ENCODE measurements at regions not wholly inside any gene's neighbourhood (a gene's known extent, or its start where the extent isn't known, plus 50 kb on each side); places are given as distances from the start of the nearest gene placed in this dataset.

GRCh38 chr6:2526766-2527165, 224.0 kb downstream of the MYLK4 start:
- Histone ChIP-seq H3K9me3 (ENCODE audit: control insufficient read depth, insufficient read depth, low read depth, low read length) (no peaks in the 10 kb centered on the region), H3K36me3 (ENCODE audit: control insufficient read depth, insufficient read depth, low read length) (no peaks in the 10 kb centered on the region), H3K4me3 (ENCODE audit: low read depth in 2 of 2, low read length in 2 of 2) (no peak overlapping the region), H3K27me3 (ENCODE audit: control insufficient read depth, insufficient read depth, low read length) (no peaks in the 10 kb centered on the region), H3K27ac (ENCODE audit: low read length) (no peak overlapping the region), H3K4me1 (ENCODE audit: control insufficient read depth, insufficient read depth, low read length) (no peaks in the 10 kb centered on the region)
- intact Hi-C loops (cut with micrococcal nuclease; ENCODE audit: unreplicated experiment) (no loop called here), in situ Hi-C loops (cut with HindIII; ENCODE audit: low pct_unique_long_range_greater_than_20kb, low sequenced_read_pairs) (no loop called here)
- ChIA-PET POLR2A (no interaction called here), CTCF (no interaction called here)
- DNase-seq (ENCODE audit: low read depth, low spot score) (no peak), ATAC-seq (no peak)
- no TSS peak for BruUV-seq (replicated peaks)
- TF ChIP-seq TCF7L2 (IDR thresholded peaks at IDR 0.05; ENCODE audit: low read depth, low read length): no peak
- no peak for TF ChIP-seq REST (IDR thresholded peaks at IDR 0.05; ENCODE audit: insufficient read depth in 1 of 2, low read depth in 2 of 2, low read length in 1 of 2)
- TF ChIP-seq POLR2AphosphoS5 (IDR thresholded peaks at IDR 0.05; ENCODE audit: low read depth, low read length): no peak
- TF ChIP-seq SIN3A (IDR thresholded peaks at IDR 0.05; ENCODE audit: borderline replicate concordance, insufficient read depth, low read depth, low read length): no peak
- TF ChIP-seq CTCF (IDR thresholded peaks at IDR 0.05): no peak

DNA sequence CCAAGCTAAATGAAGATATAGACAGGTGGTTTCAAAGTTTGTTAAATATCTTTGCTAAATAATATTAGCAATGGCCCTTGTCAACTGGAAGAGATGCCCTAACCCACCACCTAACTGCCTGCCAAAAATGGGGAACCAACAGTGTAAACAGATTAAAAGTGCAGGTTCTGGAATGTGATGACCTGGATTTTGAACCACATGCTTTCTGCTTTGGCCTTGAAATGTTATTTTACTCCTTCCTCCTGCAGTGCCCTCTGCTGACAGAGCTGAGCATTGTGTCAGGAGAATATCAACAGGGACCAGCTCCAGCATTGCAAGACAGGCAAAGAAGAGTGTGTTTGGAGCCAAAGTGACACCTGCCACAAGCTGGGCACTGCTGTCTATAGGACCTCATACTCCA, 226.6 kb downstream of the MYLK4 start:
- ChIA-PET CTCF (no interaction called here), POLR2A (no interaction called here)
- intact Hi-C loops (cut with micrococcal nuclease; ENCODE audit: unreplicated experiment) (no loop called here), in situ Hi-C loops (cut with HindIII; ENCODE audit: low pct_unique_long_range_greater_than_20kb, low sequenced_read_pairs) (no loop called here)
- DNase-seq (ENCODE audit: low read depth, low spot score): no peak
- Histone ChIP-seq H3K4me3 (ENCODE audit: low read depth in 2 of 2, low read length in 2 of 2) (no peak overlapping the region), H3K4me1 (ENCODE audit: control insufficient read depth, insufficient read depth, low read length) (no peaks in the 10 kb centered on the region), H3K36me3 (ENCODE audit: control insufficient read depth, insufficient read depth, low read length) (no peaks in the 10 kb centered on the region), H3K27me3 (ENCODE audit: control insufficient read depth, insufficient read depth, low read length) (no peaks in the 10 kb centered on the region), H3K9me3 (ENCODE audit: control insufficient read depth, insufficient read depth, low read depth, low read length) (peaks cover 6% of the 10 kb centered on the region; the same call in 1 of the 2 replicates), H3K27ac (ENCODE audit: low read length) (no peak overlapping the region)
- peak; percentile 55 for TF ChIP-seq CTCF (IDR thresholded peaks at IDR 0.05)
- TF ChIP-seq SIN3A (IDR thresholded peaks at IDR 0.05; ENCODE audit: borderline replicate concordance, insufficient read depth, low read depth, low read length): no peak
- no TSS peak for BruUV-seq (replicated peaks)
- ATAC-seq: no peak

All from Panc1 (cell line).